GM10266 (cell line): ENCODE measurements at regions not wholly inside any gene's neighbourhood (a gene's known extent, or its start where the extent isn't known, plus 50 kb on each side); places are given as distances from the start of the nearest gene placed in this dataset.

Experiments
- DNase-seq: peaks from one replicate; pipeline ENCODE4 v3.0.0; 2012; ENCODE audit errors: extremely low spot score
- TF ChIP-seq, protein P1 (sequence below): IDR thresholded peaks from 2 replicates; pipeline ENCODE4 v1.5.1; 2012; ENCODE audit warnings: mild to moderate bottlenecking, low read depth; ENCODE audit not compliant: control insufficient read depth, insufficient read depth; ENCODE audit errors: missing control alignments

DNA sequence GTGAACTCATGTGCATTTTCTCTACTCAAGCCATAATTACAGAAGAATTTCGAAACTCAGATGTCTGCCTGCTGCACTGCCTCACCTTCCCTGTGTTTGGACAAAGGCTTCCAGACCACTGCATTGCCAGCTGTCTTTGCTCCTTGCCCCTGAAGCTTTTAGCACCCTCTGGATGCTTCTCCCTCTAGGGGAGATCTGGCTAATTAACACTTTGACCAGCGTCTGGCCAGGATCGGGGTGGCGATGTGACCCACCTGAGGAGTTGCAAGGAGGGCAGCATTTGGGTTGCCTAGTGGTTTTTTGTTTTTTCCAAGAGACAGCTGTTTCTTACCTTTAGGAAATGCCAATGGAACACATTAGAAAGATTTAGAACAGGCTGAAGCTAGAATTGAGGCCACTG, 127.7 kb upstream of the ZNF536 start:
- TF ChIP-seq, protein P1, sequence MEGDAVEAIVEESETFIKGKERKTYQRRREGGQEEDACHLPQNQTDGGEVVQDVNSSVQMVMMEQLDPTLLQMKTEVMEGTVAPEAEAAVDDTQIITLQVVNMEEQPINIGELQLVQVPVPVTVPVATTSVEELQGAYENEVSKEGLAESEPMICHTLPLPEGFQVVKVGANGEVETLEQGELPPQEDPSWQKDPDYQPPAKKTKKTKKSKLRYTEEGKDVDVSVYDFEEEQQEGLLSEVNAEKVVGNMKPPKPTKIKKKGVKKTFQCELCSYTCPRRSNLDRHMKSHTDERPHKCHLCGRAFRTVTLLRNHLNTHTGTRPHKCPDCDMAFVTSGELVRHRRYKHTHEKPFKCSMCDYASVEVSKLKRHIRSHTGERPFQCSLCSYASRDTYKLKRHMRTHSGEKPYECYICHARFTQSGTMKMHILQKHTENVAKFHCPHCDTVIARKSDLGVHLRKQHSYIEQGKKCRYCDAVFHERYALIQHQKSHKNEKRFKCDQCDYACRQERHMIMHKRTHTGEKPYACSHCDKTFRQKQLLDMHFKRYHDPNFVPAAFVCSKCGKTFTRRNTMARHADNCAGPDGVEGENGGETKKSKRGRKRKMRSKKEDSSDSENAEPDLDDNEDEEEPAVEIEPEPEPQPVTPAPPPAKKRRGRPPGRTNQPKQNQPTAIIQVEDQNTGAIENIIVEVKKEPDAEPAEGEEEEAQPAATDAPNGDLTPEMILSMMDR: no peak
- no peak for DNase-seq

GRCh38 chr19:30245401-30246039, 126.7 kb upstream of the ZNF536 start:
- DNase-seq: no peak
- TF ChIP-seq, protein P1: no peak

GRCh38 chr19:30249911-30250310, 122.3 kb upstream of the ZNF536 start:
- DNase-seq: no peak
- TF ChIP-seq, protein P1: no peak

- DNase-seq: no peak
- TF ChIP-seq, protein P1: no peak
Measured at GRCh38 chr19:30252214-30252613, 120.0 kb upstream of the ZNF536 start.

- TF ChIP-seq, protein P1: no peak
- no peak for DNase-seq
Measured at GRCh38 chr19:30253581-30253996, 118.6 kb upstream of the ZNF536 start.

- DNase-seq: no peak
- TF ChIP-seq, protein P1: no peak
Measured at GRCh38 chr19:30254158-30254557, 118.0 kb upstream of the ZNF536 start.

GRCh38 chr19:30254789-30255188, 117.4 kb upstream of the ZNF536 start:
- no peak for DNase-seq
- TF ChIP-seq, protein P1: no peak
